ENCODE measurements at regions not wholly inside any gene's neighbourhood (a gene's known extent, or its start where the extent isn't known, plus 50 kb on each side); places are given as distances from the start of the nearest gene placed in this dataset.

DNA sequence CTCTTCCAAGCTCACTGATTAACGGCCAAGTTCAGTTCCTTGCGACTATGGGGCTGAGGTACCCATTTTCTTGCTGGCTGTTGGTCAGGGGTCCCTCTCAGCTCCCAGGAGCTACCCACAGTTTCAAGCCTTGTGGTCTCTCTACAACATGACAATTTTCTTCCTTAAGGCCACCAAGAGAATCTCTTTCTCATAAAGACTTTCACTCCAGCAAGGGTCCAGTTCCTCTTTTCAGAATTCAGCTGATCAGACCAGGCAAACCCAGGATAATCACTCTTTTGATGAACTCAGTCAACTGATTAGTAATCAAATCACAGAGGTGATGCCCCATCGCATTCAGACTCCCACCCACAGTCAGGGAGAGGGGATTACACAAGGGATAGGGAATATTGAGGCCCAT is 129.7 kb downstream of the IRS1 start:
- no peak overlapping the region for H3K4me3 ChIP-seq
- no peaks in the 10 kb centered on the region for H3K9me3 ChIP-seq
- intact Hi-C loops (cut with DNase I): loop anchor here in 1 of 10 donors (10.0 kb wide), 1 partner anchor 125 kb away; the partner anchor contains the start of gene IRS1
- 73 to 100% (median 87%) methylated on average over 3 of the region's 3 CpGs for WGBS, 4 donors
- no peak for DNase-seq
- no peaks in the 10 kb centered on the region for H3K27me3 ChIP-seq
- H3K27ac ChIP-seq: no peak overlapping the region
- H3K36me3 ChIP-seq: no peaks in the 10 kb centered on the region
- no peak for ATAC-seq
- no peak for TF ChIP-seq CTCF (IDR thresholded peaks at IDR 0.05)
- TF ChIP-seq POLR2A (IDR thresholded peaks at IDR 0.05): no peak
- peaks cover 0 to 39% (median 19%) of the 10 kb centered on the region in 12 donors for H3K4me1 ChIP-seq

GRCh38 chr2:226669249-226669648 is 130.4 kb downstream of the IRS1 start:
- TF ChIP-seq CTCF (IDR thresholded peaks at IDR 0.05): no peak
- DNase-seq (no peak), ATAC-seq (peak in 1 of 4 donors; percentile 27)
- intact Hi-C loops (cut with DNase I): no loop called here
- Histone ChIP-seq H3K36me3 (no peaks in the 10 kb centered on the region), H3K9me3 (no peaks in the 10 kb centered on the region), H3K4me3 (no peak overlapping the region), H3K27ac (peak overlapping the region in 2 of 12 donors; percentile 9 to 26), H3K4me1 (peaks cover 0 to 34% (median 19%) of the 10 kb centered on the region in 12 donors), H3K27me3 (no peaks in the 10 kb centered on the region)
- 75 to 84% (median 81%) methylated on average over 4 of the region's 4 CpGs for WGBS, 4 donors

GRCh38 chr2:226667736-226668135 is 131.9 kb downstream of the IRS1 start:
- Histone ChIP-seq H3K9me3 (no peaks in the 10 kb centered on the region), H3K4me1 (peaks cover 0 to 23% (median 10%) of the 10 kb centered on the region in 12 donors), H3K27me3 (no peaks in the 10 kb centered on the region), H3K27ac (no peak overlapping the region), H3K4me3 (no peak overlapping the region), H3K36me3 (no peaks in the 10 kb centered on the region)
- WGBS, 4 donors: 76 to 94% (median 88%) methylated on average over 5 of the region's 5 CpGs
- intact Hi-C loops (cut with DNase I): no loop called here
- no peak for TF ChIP-seq POLR2A (IDR thresholded peaks at IDR 0.05)
- TF ChIP-seq CTCF (IDR thresholded peaks at IDR 0.05): no peak
- ATAC-seq (no peak), DNase-seq (no peak)

- H3K36me3 ChIP-seq: no peaks in the 10 kb centered on the region
- H3K4me3 ChIP-seq: no peak overlapping the region
- H3K4me1 ChIP-seq: peaks cover 0 to 24% (median 7%) of the 10 kb centered on the region in 12 donors
- 76 to 82% (median 80%) methylated on average over 3 of the region's 3 CpGs for WGBS, 4 donors
- no peak overlapping the region for H3K27ac ChIP-seq
- no peak for DNase-seq
- no peak for ATAC-seq
- TF ChIP-seq POLR2A (IDR thresholded peaks at IDR 0.05) (no peak), CTCF (IDR thresholded peaks at IDR 0.05) (no peak)
- no peaks in the 10 kb centered on the region for H3K9me3 ChIP-seq
- H3K27me3 ChIP-seq: no peaks in the 10 kb centered on the region
- intact Hi-C loops (cut with DNase I): no loop called here
Measured at GRCh38 chr2:226665306-226665831, 134.3 kb downstream of the IRS1 start.

All from heart left ventricle (tissue), 16 donors.